ENCODE measurements at regions not wholly inside any gene's neighbourhood (a gene's known extent, or its start where the extent isn't known, plus 50 kb on each side); places are given as distances from the start of the nearest gene placed in this dataset.

DNA sequence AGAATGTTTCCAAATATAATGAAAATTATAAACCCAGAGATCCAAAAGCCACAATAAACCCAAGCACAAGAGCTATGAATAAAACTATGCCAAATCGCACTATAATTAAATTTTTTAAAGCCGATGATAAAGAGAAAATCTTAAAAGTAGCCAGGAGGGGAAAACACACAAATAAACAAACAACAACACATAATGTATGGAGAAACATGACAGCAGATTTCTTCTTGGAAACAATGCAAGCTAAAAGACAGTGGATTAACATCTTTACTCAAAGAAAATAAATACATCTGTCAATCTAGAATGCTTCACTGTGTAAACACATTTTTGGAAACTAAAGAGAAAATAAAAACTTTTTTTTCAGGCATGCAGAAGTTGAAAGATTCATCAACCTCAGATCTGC, 53.0 kb upstream of the SMOX start:
- DNase-seq, result no peak

DNA sequence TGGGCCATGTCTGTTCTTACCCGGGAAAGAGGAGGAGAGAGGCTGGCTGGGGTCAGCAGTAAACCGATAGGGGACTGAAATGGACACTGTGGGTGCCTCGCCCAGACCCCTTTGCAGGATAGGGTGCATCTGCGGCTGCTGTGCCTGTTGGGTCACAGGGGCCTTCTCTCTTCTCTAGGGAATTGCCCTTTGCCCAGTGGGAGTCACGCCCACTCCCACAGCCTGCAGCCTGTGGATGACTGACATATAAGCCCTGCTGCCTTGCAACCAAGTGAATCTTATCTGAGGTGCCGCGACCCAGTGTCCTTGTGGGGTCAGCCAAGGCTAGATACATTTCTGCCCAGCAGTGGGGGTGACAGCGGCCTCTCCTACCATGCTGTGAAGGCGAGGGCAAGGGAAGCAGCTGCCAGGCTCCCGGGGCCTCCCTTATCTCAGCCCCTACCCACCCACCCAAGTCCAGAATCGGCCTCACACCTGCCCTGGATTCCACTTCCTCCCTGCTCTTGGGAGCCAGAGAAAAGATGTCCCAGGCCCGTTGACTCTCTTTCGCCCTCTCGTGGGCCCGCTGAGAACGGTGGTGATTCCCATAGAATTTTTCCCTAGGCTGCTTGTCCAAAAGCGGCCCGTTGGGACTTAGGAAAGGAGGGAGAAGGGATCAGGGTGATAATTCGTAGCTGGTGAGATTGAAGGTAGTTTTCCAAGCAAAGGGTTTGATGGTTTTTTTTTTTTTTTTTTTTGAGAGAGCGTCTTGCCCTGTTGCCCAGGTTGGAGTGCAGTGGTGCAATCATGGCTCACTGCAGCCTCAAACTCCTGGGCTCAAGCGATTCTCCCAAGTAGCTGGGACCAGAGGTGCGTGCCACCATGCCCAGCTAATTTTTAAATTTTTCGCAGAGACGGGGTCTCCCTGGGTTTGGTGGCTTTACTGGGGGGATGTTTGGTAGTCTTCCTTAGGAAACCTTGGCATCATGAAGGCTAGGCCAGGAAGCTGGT, 56.8 kb upstream of the SMOX start:
- peak; percentile 66 to 83 for DNase-seq

DNA sequence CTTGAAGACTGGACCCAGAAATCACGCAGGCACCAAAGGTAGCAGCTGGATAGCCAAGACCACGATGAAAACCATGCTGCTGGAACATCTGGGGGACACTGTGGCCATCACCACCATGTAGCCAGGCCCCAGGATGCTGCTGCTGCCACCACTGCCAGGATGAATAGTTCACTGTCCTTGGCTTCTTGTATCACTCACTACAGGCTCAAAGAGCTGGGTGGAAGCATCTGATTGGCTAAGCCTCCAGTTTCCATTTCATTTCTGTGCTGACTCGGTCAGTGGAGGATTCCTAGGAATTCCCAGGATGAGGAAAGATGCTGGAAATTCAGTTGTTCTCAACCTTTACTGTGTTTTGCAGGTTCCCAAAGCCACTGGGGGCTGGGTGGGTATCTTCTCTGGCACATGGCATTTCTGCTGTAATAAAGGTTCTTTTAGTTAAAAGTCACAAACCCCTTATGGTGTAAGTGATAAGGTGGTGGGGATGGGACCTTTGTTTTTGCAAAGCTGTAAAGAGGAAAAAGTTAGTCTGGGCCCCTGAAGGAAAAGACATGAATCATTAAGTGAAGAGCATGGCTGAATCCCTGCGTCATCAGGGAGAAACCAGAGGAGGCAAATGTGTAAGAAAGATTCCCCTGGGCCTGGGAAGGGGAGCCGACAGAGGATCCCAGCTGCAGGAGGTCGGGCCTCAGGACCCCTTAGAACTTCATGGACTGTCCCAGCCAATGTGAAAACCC, 57.7 kb upstream of the SMOX start:
- no peak for DNase-seq

DNA sequence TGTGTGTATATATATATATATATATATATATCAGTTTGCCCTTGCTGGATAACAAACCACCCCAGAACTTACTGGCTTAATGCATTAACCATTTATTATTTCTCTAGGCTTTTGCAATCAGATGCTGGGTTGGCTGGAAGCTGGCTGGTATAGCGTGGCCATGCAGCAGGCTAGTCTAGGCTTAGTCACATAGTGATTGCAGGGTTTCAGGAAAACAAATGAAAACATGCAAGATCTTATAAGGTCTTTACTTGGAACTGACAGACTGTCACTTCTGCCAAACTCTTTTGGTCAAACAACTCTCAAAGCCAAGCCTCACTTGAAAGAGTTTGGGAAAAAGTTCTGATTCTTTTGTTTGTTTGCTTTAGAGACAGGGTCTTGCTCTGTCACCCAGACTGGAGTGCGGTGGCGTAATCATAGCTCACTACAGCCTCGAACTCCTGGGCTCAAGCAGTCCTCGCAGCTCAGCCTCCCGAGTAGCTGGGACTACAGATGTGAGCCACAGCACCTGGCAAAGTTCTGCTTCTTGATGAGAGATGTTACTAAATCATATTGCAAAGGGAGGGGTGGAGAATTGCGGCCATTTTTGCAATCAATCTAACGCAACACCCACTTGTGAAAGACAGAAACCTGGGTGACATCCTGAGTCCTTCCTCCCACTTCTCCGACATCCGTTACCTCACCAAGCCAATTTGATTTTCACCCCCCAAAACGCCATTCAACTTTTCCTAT, 58.7 kb upstream of the SMOX start:
- DNase-seq, result no peak

DNA sequence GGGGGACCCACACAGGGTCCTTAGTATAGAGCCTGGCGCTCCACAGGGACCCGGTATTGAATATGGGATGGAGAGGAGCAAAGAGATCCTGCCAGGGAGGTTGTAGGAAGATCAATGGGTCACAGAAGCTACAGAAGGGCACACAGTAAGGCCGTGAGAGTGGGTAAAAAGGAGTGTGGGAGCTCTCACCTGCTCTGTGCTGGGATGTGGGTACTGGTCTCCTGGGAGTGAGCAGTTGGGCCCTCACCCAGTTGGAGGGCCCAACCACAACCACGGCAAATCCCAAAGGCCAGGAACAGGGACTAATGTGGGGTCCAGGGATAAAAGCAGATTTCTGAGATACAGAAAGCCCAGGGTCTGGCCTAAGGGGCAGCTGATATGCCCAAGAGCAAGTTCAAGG, 59.9 kb upstream of the SMOX start:
- DNase-seq, result no peak

DNA sequence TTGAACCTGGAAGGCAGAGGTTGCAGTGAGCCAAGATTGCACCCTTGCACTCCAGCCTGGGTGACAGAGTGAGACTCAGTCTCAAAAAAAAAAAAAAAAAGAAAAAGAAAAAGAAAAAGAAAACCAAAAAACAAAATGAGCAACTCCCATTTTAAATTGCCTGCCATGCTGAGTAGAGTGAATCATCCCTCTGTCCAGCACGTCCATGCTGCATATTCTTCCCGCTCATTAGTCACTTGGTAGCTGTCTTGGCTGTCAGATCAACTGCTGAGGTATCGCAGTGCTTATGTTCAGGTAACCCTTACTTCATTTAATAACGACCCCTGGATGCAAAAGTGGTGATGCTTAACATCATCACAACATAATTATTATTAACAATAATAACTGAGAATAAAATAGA, 60.7 kb upstream of the SMOX start:
- DNase-seq, result no peak

DNA sequence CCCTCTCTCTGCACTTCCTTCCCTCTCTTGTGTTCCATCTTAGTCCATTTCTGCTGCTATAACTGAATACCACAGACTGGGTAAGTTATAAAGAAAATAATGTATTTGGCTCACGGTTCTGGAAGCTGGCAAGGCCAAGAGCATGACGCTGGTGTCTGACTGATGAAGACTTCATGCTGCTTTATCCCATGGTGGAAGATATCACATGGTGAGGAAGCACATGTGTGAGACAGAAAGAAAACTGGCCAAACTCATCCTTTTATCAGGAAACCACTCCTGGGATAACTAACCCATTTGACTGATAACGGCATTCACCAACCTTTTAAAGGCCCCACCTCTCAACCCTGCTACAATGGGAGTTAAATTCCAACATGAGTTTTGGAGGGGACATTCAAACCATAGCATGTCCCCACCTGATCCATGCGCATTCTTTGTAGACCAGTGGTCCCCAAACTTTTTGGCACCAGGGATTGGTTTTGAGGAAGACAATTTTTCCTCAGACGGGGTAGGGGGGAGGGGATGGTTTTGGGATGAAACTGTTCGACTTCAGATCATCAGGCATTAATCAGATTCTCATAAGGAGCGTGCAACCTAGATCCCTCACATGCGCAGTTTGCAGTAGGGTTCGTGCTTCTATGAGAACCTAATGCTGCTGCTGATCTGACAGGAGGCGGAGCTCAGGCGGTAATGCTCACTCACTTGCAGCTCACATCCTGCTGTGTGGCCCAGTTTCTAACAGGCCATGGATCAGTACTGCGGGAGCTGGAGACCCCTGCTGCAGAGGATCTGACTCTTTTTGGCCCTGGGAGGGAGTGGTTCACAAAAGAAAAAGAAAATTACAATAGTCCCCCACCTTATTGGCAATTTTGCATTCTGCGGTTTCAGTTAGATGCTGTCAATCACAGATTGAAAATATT, 61.6 kb upstream of the SMOX start:
- no peak for DNase-seq

DNA sequence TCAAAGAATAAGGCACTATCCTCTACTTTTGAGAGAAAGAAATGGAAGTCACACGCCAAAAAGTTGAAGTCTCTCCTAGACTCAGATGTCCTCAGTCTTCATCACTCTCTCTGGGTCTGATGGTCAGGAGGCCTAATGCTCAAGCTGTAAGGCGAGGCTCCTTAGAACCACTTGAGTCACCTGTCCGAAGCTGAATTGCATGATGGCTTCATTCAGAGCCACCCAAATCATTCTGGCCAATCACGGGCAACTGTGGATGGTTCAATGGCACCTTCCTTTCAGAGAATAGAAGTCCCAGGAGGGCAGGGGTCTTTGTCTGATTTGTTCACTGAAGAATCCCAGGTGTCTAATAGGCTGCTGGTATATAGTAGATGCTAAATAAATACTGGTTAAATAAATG, 63.9 kb upstream of the SMOX start:
- DNase-seq, result no peak

DNA sequence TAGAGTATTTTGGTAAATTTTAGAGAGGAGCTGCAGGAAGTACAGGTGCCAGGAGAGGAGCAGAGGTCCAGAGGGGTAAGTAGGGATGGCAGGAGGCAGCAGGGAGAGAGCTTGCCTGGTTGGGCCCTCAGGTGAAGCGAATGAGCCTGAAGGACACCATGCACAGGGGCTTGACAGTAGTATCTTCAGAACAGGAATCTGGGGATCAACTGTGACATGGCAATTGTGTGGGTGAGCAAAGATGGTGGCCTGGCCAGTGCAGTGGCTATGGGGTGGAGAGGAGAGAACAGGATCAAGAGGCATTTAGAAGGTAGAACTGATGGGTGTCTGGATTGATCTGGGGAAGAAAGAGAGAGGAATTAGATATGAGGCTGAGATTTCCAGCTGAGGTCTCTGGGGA, 64.5 kb upstream of the SMOX start:
- no peak for DNase-seq

DNA sequence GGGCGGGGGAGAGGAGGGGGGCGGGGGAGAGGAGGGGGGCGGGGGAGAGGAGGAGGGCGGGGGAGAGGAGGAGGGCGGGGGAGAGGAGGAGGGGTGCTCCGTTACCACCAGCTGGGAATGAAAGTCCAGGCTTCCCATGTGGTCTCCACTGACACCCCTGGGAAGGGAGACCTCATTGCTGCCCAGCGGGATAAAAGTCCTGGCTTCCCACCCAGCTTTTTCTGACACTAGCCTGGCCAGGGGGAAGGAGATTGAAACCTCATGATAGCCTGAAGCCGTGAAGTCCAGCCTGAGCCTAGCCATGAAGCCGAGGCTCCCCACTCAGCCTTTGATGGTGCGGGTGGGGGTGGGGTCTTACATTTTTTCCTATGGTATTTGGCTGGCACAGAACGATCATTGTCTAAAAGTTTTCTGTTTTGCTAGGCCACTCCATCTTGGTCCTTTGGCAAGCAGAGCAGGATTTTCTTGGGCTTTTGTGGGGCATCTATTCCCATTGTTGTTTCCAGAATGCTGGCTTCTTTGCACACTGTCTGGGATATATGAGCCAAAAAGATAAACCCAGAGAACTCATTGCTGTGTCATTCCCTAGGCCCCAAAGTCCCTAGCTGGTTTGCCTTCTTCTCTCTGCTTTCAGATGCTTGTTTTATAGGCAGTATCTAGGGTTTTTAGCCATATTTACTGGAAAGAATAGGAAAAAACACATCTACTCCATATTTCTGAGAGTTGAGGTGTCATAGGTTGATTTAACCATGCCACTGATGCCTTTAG, 65.3 kb upstream of the SMOX start:
- DNase-seq, result peak in 1 of 2 experiments; percentile 43

DNA sequence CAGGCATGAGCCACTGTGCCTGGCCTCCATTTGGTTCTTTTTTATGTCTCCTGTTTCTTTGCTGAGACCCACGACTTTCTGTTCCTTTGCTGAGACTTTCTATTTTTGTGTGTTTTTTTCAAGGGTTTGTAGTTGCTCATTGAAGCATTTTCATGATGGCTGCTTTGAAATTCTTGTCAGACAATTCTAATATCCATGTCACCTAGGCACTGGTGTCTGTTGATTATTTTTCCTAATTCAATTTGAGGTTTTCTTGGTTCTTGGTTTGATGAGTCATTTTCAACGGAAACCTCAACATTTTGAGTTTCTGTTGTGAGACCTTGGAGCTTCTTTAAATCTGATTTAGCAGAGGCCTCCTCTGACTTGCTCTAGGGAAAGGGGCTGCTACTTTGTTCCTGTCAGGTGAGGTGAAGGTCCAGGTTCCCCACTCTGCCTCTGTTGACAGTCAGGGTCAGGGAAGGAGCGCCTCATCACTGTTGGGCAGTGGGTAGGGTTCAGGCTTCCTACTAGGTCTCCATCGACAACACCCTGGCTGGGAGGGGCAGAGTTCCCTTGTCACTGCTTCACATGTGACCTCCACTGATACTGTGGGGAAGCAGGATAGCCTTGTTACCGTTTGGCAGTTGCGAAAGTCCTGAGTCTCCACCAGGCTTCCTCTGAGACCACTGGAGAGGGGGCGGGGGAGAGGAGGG, 66.1 kb upstream of the SMOX start:
- peak in 1 of 2 experiments; percentile 44 for DNase-seq

DNA sequence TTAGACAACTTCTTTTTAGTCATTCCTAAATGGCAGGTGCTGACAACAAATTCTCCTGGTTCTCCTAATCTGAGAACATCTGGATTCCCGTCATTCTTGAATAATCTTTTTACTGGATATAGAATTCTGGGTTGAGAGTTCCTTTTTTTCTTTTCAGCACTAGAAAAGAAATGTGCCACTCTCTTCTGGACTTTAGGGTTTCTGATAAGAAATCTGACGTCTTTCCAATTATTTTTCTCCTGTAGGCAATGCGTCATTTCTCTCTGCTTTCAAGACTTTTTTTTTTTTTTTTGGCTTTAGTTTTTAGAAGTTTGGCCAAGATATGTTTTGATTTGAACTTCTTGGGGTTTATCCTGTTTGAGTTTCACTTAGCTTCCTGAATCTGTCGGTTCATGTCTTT, 66.1 kb upstream of the RNF24 start:
- no peak for DNase-seq

DNA sequence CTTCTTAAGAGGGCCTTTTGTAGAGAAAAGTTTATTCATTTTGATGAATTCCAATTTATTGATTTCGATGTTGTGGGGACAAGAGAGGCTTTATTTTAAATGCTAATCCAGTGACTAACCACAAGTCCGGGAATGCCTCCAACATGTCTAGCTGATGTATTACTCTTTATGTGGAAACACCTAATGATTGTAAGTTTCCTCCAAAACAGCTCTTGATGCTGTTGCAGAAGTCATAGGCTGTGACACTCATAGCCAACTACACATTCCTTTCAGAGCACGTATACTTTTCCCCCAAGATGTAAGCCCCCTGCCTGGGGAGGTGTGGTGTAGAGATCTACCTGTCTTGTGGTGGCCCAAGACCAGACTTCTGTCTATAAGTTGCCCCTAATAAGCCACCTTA, 61.3 kb upstream of the RNF24 start:
- DNase-seq, result peak in 1 of 2 experiments; percentile 12

DNA sequence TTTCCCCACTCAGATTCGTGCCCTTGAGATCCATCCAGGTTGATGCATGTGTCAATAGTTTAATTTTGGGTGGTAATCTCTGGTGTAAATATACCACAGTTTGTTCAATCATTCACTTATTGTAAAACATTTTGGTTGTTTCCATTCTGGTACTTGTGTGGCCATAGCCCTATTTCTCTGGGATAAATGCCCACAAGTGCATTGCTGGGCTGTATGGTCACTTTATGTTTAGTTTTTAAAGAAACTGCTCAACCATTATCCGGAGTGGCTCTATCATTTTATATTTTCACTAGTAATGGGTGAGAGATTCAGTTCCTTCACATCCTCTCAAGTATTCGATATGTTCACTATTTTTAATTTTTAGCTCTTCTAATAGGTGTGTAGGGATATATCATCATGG, 60.7 kb upstream of the RNF24 start:
- no peak for DNase-seq

DNA sequence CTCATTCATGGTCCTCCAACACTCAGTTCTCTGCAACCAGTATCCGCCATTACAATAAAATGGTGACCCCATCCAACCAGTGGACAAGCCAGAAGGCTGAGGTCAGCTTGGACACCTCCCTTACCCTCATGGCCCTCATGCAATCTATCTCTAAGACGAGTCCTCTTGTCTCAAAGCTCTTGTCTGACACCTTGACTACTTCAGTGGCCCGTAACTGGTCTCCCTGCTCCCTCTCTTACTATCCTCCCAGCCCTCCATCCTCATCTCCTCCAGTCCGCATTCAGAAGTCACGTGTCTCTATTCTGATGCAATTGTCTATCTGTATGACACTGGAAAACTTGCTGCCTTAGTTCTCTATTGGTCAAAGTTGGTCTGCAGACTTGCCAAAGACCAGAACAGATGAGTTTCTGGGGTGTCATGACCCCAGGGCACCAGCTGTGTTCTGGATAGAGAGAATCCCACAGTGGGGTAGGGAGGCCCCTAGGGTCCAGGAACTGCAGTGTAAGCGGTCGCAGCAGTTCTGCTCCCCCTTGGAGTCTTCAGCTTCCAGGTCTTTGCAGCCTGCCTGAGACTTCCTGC, 59.6 kb upstream of the RNF24 start:
- no peak for DNase-seq

DNA sequence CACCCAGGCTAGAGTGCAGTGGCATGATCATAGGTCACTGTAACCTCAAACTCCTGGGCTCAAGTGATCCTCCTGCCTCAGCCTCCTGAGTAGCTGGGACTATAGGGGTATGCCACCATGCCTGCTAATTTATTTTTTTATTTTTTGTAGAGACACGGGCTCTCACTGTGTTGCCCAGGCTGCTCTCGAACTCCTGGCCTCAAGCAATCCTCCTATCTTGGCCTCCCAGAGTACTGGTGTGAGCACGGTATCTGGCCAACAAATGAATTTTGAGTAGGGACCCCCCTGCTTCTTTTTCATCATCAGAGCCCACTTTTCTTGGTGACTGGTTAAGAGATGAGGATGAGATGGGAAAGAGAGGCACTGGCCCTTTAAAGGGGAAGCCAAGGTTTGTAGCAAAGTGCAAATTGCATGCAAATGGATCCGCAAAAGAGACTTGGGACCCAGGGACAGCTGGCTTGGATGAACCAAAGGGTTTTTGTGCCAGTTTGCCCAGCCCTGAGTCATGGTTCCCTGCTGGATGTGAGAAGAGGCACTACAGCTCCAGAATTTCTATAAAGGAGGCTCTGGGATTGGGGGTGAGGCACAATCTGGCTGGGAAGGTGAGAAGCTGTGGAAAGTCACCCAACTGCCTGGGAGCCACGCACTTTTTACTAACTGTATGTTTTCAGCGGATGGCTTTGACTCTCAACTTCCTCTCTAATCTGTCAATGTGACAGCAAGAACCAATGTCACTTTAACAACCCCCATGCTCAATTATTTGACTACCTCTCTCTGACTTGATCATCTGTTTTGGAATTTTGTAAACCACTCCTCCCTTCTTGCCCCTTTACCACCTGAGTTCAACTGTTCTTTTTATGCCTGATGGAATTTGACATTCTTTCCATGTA, 58.7 kb upstream of the RNF24 start:
- DNase-seq, result peak; percentile 84 to 94

DNA sequence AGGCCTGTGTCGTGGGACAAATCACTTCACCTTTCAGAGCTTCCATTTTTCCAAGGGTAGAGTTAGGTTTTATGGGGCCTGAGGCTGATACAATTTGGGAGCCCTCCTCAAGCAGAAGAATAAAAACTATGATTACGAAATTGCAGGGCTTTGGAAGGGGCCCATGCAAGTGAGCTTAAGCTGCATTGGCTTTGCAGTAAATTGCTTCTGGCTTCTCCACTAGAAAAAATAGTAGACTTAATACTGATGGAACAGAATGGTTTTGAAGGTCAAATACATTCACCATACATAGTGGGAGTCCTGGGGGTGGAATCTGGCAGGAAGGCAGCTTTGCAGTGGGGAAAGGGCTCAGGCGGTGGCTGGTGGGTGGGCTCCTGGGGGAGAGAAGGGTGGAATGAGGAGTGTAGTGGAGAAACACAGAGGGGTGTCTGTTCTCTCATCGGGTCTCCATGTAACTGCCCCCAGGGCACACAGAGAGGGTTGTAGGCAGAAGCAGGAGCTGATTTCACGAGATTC, 55.9 kb upstream of the RNF24 start:
- DNase-seq, result no peak

DNA sequence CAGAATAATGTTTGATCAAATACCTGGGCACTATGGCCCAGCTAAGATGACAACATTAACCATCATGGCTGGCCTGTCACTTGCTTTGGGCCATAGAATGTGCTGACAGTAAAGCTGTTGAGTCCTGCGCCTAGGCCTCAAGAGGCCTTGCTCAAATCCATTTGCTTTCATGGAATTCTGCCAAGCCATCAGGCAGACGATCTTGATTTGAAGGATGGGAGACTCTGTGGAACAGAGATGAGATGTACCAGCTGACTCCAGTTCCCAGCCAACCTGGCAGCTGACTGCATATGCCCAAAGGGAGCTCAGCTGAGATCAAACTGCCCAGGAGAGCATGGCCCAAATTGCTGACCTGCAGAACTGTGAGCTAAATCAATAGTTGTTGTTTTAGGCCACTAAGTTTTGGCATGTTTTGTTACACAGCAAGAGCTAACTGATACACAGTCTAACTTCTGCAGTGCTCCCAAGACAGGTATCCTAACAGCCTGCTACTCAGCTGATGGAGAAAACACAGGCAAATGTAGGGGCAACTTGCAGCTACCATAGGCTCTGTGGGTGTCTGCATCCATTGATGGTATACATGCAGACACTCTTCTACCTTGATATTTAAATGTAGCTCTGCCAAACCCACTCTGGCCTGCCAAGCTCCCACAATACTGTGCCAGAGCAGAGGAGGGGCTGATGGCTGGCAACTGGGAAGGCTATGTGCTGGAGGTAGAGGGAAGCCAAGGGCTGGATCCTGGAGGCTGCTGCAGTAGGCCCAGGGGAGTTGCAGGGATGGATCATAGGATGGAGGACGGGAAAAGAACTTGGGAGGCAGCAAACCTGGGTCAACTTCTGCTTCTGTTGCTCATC, 55.2 kb upstream of the RNF24 start:
- DNase-seq, result no peak

Data from NCI-H526 (cell line).